Colonic mucosa (tissue), 4 donors: ENCODE measurements at regions not wholly inside any gene's neighbourhood (a gene's known extent, or its start where the extent isn't known, plus 50 kb on each side); places are given as distances from the start of the nearest gene placed in this dataset.
"Not testable (repeated sequence)": the region's sequence is repeated elsewhere in the genome, so short reads cannot be mapped to it uniquely, and the experiment has no call there.

Experiments used
- DNase-seq: peaks from one replicate; pipeline ENCODE4 v3.0.0-alpha.2; 2020
- H3K27ac ChIP-seq: fragments of 200-600 bp; one replicate; pipeline ENCODE4 v1.8.0; 2021
- H3K27me3 ChIP-seq: fragments of 200-600 bp; one replicate; pipeline ENCODE4 v1.8.0; 2021
- H3K36me3 ChIP-seq: fragments of 200-600 bp; one replicate; pipeline ENCODE4 v1.8.0; 2021
- H3K4me1 ChIP-seq: fragments of 200-600 bp; one replicate; pipeline ENCODE4 v1.8.0; 2021; ENCODE audit warnings: mild to moderate bottlenecking
- H3K4me3 ChIP-seq: fragments of 200-600 bp; one replicate; pipeline ENCODE4 v1.8.0; 2021
- H3K9ac ChIP-seq, 2 donors: one replicate each; pipeline ENCODE4 v1.7.0; 2013; ENCODE audit warnings: control low read depth in 2 of 2, low read depth in 2 of 2, low read length in 2 of 2
- H3K9me3 ChIP-seq: fragments of 200-600 bp; one replicate; pipeline ENCODE4 v1.8.0; 2021
- intact Hi-C: fragments of 100-400 bp; cut with DNase I; formaldehyde crosslinking; loops from one replicate; pipeline ENCODE4 v1.14.1; 2022
- donor health status: healthy.
- donor health status: DM: no; HTN: no; CAD: no.
- donor health status: DM: no; HTN: no; CAD: no.

DNA sequence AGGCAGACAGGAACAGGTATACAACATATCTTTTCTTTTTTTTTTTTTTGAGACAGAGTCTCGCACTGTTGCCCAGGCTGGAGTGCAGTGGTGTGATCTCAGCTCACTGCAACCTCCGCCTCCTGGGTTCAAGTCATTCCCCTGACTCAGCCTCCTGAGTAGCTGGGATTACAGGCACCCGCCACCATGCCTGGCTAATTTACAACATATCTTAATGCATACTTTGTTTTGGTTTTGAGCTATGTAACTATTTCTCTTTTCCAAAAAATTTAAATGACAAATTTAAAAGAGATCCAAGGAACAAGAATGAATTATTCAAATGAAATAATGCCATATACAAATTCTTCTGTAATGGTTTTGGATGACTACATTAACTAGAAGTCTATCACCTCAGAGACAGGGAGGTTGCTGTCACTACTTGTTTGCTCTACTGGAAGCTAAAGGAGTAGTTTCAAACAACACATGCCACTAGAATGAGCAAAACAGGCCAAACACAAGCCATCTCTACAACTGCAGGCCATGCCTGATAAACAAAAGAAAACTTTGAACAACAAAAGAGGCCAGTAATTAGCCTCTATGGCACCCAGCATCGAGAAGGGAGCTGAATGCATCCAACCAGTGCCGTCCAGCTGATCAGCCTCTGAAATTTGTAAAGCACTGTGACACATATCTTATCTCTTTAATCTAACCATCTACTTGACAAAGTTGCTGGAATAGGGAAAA is 133.6 kb upstream of the VOPP1 start:
- H3K9ac ChIP-seq, H3K27me3 ChIP-seq, H3K4me3 ChIP-seq, intact Hi-C loops, H3K36me3 ChIP-seq, H3K4me1 ChIP-seq, H3K27ac ChIP-seq, DNase-seq, H3K9me3 ChIP-seq: not testable (repeated sequence)

GRCh38 chr7:55702831-55703230 is 130.5 kb upstream of the VOPP1 start:
- intact Hi-C loops, DNase-seq, H3K27ac ChIP-seq, H3K4me3 ChIP-seq, H3K4me1 ChIP-seq, H3K9ac ChIP-seq, H3K27me3 ChIP-seq, H3K9me3 ChIP-seq, H3K36me3 ChIP-seq: not testable (repeated sequence)

- H3K27ac ChIP-seq, H3K9ac ChIP-seq, H3K4me3 ChIP-seq, intact Hi-C loops, H3K4me1 ChIP-seq, H3K9me3 ChIP-seq, DNase-seq, H3K27me3 ChIP-seq, H3K36me3 ChIP-seq: not testable (repeated sequence)
Measured at GRCh38 chr7:55699450-55699842, 127.1 kb upstream of the VOPP1 start.

GRCh38 chr7:55698607-55699449 is 126.5 kb upstream of the VOPP1 start:
- H3K27ac ChIP-seq, H3K9ac ChIP-seq, DNase-seq, H3K36me3 ChIP-seq, H3K9me3 ChIP-seq, H3K27me3 ChIP-seq, intact Hi-C loops, H3K4me1 ChIP-seq, H3K4me3 ChIP-seq: not testable (repeated sequence)

- H3K4me1 ChIP-seq, H3K9ac ChIP-seq, H3K27me3 ChIP-seq, DNase-seq, intact Hi-C loops, H3K27ac ChIP-seq, H3K36me3 ChIP-seq, H3K4me3 ChIP-seq, H3K9me3 ChIP-seq: not testable (repeated sequence)
Measured at GRCh38 chr7:55695893-55696701, 123.8 kb upstream of the VOPP1 start.

DNA sequence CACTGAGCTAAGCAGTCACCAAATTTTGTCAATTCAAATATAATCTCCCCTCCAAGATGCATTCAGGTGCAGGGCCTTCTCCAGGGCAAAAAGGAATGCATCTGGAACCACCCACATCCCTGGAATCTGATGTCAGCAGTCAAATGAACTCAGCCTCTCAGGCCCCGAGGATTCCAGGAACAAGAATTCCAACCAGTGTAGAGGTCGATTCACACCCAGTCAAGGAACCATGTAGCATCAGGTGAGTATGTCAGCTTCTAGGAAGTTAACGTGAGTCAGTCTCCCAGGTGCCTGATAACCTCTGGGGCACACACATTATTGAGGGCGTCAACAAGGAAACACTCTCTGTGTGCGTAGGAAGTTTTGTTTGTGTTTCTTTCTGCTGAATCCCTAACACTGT is 122.2 kb upstream of the VOPP1 start:
- DNase-seq: peak; percentile 73
- H3K4me1 ChIP-seq, H3K9me3 ChIP-seq, H3K4me3 ChIP-seq, H3K9ac ChIP-seq, H3K36me3 ChIP-seq, intact Hi-C loops, H3K27me3 ChIP-seq: not testable (repeated sequence)
- H3K27ac ChIP-seq: peak overlapping the region; percentile 63

DNA sequence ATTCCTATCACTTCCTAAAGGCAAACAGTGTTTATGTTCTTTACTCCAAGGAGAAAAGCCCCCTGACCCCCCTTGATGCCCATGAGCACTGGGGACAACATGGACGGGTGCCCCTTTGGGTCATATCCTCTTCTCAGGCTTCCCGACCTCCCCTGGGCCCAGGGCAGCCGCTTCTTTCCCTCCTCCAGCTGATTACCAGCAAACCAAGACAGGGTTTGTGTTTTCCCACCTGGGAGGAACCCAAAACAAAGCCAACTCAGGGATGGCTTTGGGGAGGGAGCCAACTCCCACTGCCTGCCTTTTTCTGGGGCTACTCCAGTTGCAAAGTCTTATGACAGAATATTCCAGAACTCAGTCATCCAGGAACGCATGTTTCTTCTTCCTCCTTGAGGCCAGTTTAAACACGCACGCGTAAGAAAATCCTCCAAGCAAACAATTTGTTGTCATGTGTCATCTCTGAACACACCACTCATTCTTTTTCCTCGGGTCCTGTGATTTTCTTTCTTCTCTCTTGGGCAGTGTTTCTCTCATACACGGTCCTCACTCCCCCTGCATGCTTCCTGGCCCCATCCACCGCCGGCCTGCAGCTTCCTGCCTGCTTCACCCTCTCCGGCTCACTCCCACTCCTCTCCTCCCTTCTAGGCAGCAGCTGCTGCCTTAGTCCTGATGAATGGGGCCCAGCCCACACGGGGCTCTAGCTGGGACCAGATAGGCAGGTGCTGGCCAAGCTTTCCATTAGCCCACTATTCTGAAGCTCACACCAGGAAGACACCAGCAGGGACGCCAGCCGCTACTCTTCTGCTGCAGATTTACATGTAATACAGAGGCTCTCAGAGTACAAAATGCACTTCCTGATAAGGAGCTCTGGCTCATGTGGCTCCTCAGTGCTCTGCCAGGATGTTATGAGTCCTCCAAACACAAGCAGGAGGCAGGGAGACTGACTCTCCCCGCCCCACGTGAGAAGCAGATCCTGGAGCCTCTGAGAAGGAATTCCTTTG is 116.7 kb upstream of the VOPP1 start:
- H3K4me3 ChIP-seq, H3K9me3 ChIP-seq, intact Hi-C loops, H3K36me3 ChIP-seq, H3K4me1 ChIP-seq, H3K27me3 ChIP-seq, H3K9ac ChIP-seq: not testable (repeated sequence)
- peak; percentile 30 for DNase-seq
- H3K27ac ChIP-seq: peak overlapping the region; percentile 17

DNA sequence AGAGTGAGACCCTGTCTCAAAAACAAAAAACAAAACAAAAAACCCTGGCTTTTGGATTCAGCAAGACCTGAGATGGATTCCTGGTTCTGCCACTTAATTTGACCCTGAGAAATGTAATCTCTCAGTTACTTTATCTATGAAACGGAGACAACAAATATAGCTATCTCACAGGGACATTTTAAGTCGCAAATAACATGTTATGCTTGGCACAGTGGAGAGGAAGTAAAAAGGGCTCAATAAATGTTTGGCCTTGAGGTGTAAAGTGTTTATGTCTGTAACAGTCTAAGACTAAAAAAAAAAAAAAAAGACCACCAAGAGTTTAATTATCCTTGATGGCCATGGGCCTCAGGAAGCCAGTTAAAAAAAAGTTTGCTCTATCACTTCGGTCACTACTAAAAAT is 116.0 kb upstream of the VOPP1 start:
- H3K4me3 ChIP-seq, H3K9me3 ChIP-seq, H3K27me3 ChIP-seq, H3K36me3 ChIP-seq, H3K9ac ChIP-seq, H3K27ac ChIP-seq, H3K4me1 ChIP-seq, intact Hi-C loops, DNase-seq: not testable (repeated sequence)

- H3K36me3 ChIP-seq, H3K9me3 ChIP-seq, H3K27me3 ChIP-seq, H3K4me1 ChIP-seq, DNase-seq, H3K27ac ChIP-seq, H3K4me3 ChIP-seq, H3K9ac ChIP-seq, intact Hi-C loops: not testable (repeated sequence)
Measured at GRCh38 chr7:55687252-55687651, 115.0 kb upstream of the VOPP1 start.

- H3K36me3 ChIP-seq, H3K4me1 ChIP-seq, H3K27me3 ChIP-seq, H3K9me3 ChIP-seq, H3K27ac ChIP-seq, intact Hi-C loops, H3K4me3 ChIP-seq, DNase-seq, H3K9ac ChIP-seq: not testable (repeated sequence)
Measured at GRCh38 chr7:55686771-55687170, 114.5 kb upstream of the VOPP1 start.

DNA sequence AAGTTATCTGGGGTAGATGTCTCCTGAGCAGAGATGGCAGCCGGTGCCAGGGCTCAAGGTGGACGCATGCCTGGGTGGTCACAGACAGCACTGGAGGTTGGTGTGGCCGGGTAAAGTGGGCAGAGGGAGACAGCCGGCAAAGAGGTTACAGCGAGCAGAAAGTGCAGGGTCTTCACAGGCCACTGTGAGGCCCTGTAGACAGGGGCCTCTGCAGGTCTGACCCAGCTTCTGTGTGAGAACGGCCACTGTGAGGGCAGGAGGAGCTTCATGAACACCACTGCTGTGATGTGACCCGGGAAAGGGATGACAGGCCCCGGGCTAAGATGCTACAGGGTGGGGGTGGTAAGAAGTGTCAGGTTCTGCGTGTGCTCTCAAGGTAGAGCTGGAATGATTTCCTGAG is 111.2 kb upstream of the VOPP1 start:
- H3K27ac ChIP-seq, H3K4me1 ChIP-seq, H3K27me3 ChIP-seq, H3K9me3 ChIP-seq, intact Hi-C loops, H3K36me3 ChIP-seq, DNase-seq, H3K4me3 ChIP-seq, H3K9ac ChIP-seq: not testable (repeated sequence)

DNA sequence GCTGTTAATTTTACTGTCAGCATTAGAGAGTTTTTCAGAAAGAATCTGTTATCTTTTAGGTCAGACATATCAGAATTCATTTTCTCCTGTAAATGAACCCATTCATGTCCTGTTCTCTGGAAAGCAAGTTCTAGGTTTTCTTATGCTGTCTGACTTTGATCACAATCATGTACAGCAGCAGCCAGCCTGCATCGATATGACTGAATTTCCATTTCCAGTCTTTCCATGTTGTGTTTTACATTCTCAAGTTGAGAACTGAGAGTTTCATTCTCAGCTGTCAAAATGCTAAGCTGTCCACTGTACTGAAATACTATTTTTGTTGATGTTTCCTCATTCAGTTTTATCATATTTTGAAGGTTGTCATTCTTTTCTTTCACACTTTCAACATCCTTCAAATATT is 103.3 kb upstream of the VOPP1 start:
- H3K4me1 ChIP-seq, H3K36me3 ChIP-seq, DNase-seq, H3K27me3 ChIP-seq, intact Hi-C loops, H3K27ac ChIP-seq, H3K9ac ChIP-seq, H3K9me3 ChIP-seq, H3K4me3 ChIP-seq: not testable (repeated sequence)
